CD4-positive, CD25-positive, alpha-beta regulatory T cell (primary cell): ENCODE measurements at regions not wholly inside any gene's neighbourhood (a gene's known extent, or its start where the extent isn't known, plus 50 kb on each side); places are given as distances from the start of the nearest gene placed in this dataset.
A peak's percentile ranks its signal among the peaks of the same experiment; 100 is the strongest.

Experiments used
- ATAC-seq, 2 donors: fragments of 150-1000 bp; cut with Tn5 transposase; one replicate each; pipeline ENCODE4 v1.10.0; 2021; ENCODE audit warnings: low read depth in 2 of 2, moderate number of reproducible peaks in 2 of 2, moderate library complexity in 1 of 2
- DNase-seq, 3 donors: peaks; one replicate each; pipeline versions ENCODE4 v3.0.0 to v3.0.0-alpha.2; 2012 to 2022; ENCODE audit warnings: mixed read lengths in 1 of 3
- H3K27ac ChIP-seq: one replicate; pipeline ENCODE4 v1.7.0; 2013; ENCODE audit warnings: mild to moderate bottlenecking, low read length; ENCODE audit not compliant: insufficient read depth, poor library complexity, severe bottlenecking
- H3K27me3 ChIP-seq: one replicate; pipeline ENCODE4 v1.7.0; 2013; ENCODE audit warnings: low read length; ENCODE audit not compliant: control insufficient read depth, insufficient read depth
- H3K36me3 ChIP-seq: one replicate; pipeline ENCODE4 v1.7.0; 2013; ENCODE audit warnings: mild to moderate bottlenecking, low read length, moderate library complexity; ENCODE audit not compliant: control insufficient read depth, insufficient read depth
- H3K4me1 ChIP-seq: 2 replicates; pipeline ENCODE4 v1.7.0; 2013; ENCODE audit warnings: mild to moderate bottlenecking, low read length; ENCODE audit not compliant: insufficient read depth, control insufficient read depth, poor library complexity, severe bottlenecking
- H3K4me3 ChIP-seq: one replicate; pipeline ENCODE4 v1.7.0; 2013; ENCODE audit warnings: low read depth, mild to moderate bottlenecking, low read length, moderate library complexity
- H3K9me3 ChIP-seq, 2 experiments: 1 replicate in 1 of 2; 2 replicates in 1 of 2; pipeline ENCODE4 v1.7.0; 2013; ENCODE audit warnings: low read length in 2 of 2, mild to moderate bottlenecking in 1 of 2, moderate library complexity in 1 of 2; ENCODE audit not compliant: control insufficient read depth in 2 of 2
- H3K27ac Mint-ChIP-seq, 3 donors: one replicate each; pipeline ENCODE4 v1.8.0; 2020 to 2022; ENCODE audit warnings: mild to moderate bottlenecking in 3 of 3, mixed read lengths in 3 of 3, moderate library complexity in 2 of 3
- H3K27me3 Mint-ChIP-seq: one replicate; pipeline ENCODE4 v1.8.0; 2022; ENCODE audit warnings: mild to moderate bottlenecking, mixed read lengths
- H3K36me3 Mint-ChIP-seq: one replicate; pipeline ENCODE4 v1.8.0; 2020; ENCODE audit warnings: mixed read lengths
- H3K4me1 Mint-ChIP-seq, 4 donors: one replicate each; pipeline ENCODE4 v1.8.0; 2020 to 2022; ENCODE audit warnings: mixed read lengths in 4 of 4, mild to moderate bottlenecking in 1 of 4
- H3K4me3 Mint-ChIP-seq, 4 donors: one replicate each; pipeline ENCODE4 v1.8.0; 2020 to 2022; ENCODE audit warnings: mild to moderate bottlenecking in 4 of 4, mixed read lengths in 4 of 4, moderate library complexity in 3 of 4
- H3K9me3 Mint-ChIP-seq, 7 donors: one replicate each; pipeline ENCODE4 v1.8.0; 2020 to 2022; ENCODE audit warnings: mixed read lengths in 7 of 7, mild to moderate bottlenecking in 3 of 7, moderate library complexity in 2 of 7

GRCh38 chr9:90457386-90458190 lies 185.0 kb downstream of the DIRAS2 start:
- Histone ChIP-seq H3K36me3 (no peaks in the 10 kb centered on the region), H3K27me3 (peaks cover 2% of the 10 kb centered on the region), H3K4me3 (no peak overlapping the region), H3K9me3 (no peaks in the 10 kb centered on the region), H3K27ac (no peak overlapping the region), H3K4me1 (no peaks in the 10 kb centered on the region)
- Mint-ChIP-seq H3K27ac (peak overlapping the region in 1 of 3 donors; percentile 64), H3K4me3 (no peak overlapping the region), H3K27me3 (no peaks in the 10 kb centered on the region), H3K9me3 (peaks cover 0 to 1% (median 0%) of the 10 kb centered on the region in 7 donors), H3K4me1 (no peaks in the 10 kb centered on the region), H3K36me3 (no peaks in the 10 kb centered on the region)
- no peak for DNase-seq
- no peak for ATAC-seq

GRCh38 chr9:90458485-90458884 lies 184.1 kb downstream of the DIRAS2 start:
- H3K36me3 Mint-ChIP-seq: no peaks in the 10 kb centered on the region
- Histone ChIP-seq H3K9me3 (no peaks in the 10 kb centered on the region), H3K27ac (no peak overlapping the region), H3K4me3 (no peak overlapping the region), H3K36me3 (no peaks in the 10 kb centered on the region), H3K27me3 (peaks cover 2% of the 10 kb centered on the region), H3K4me1 (no peaks in the 10 kb centered on the region)
- ATAC-seq (no peak), DNase-seq (no peak)
- H3K9me3 Mint-ChIP-seq: peaks cover 0 to 1% (median 0%) of the 10 kb centered on the region in 7 donors
- H3K27ac Mint-ChIP-seq: no peak overlapping the region
- no peaks in the 10 kb centered on the region for H3K4me1 Mint-ChIP-seq
- no peak overlapping the region for H3K4me3 Mint-ChIP-seq
- H3K27me3 Mint-ChIP-seq: no peaks in the 10 kb centered on the region

- Mint-ChIP-seq H3K36me3 (no peaks in the 10 kb centered on the region), H3K27me3 (no peaks in the 10 kb centered on the region), H3K9me3 (peaks cover 0 to 1% (median 0%) of the 10 kb centered on the region in 7 donors), H3K27ac (no peak overlapping the region), H3K4me3 (no peak overlapping the region), H3K4me1 (no peaks in the 10 kb centered on the region)
- Histone ChIP-seq H3K27ac (no peak overlapping the region), H3K4me1 (no peaks in the 10 kb centered on the region), H3K4me3 (no peak overlapping the region), H3K9me3 (no peaks in the 10 kb centered on the region), H3K36me3 (no peaks in the 10 kb centered on the region), H3K27me3 (peaks cover 2% of the 10 kb centered on the region)
- ATAC-seq (no peak), DNase-seq (no peak)
These were observed 183.3 kb downstream of the DIRAS2 start for GRCh38 chr9:90459321-90459720.

- Mint-ChIP-seq H3K27me3 (no peaks in the 10 kb centered on the region), H3K9me3 (peaks cover 0 to 1% (median 0%) of the 10 kb centered on the region in 7 donors), H3K4me3 (no peak overlapping the region), H3K4me1 (no peaks in the 10 kb centered on the region), H3K27ac (no peak overlapping the region), H3K36me3 (no peaks in the 10 kb centered on the region)
- no peak for DNase-seq
- Histone ChIP-seq H3K4me1 (no peaks in the 10 kb centered on the region), H3K9me3 (no peaks in the 10 kb centered on the region), H3K27ac (no peak overlapping the region), H3K36me3 (no peaks in the 10 kb centered on the region), H3K27me3 (peaks cover 2% of the 10 kb centered on the region), H3K4me3 (no peak overlapping the region)
- no peak for ATAC-seq
These were observed 182.4 kb downstream of the DIRAS2 start for GRCh38 chr9:90460220-90460619.

- H3K4me1 ChIP-seq: no peaks in the 10 kb centered on the region
- no peak overlapping the region for H3K4me3 ChIP-seq
- no peaks in the 10 kb centered on the region for H3K36me3 ChIP-seq
- DNase-seq: no peak
- no peaks in the 10 kb centered on the region for H3K4me1 Mint-ChIP-seq
- ATAC-seq: no peak
- H3K9me3 Mint-ChIP-seq: peaks cover 0 to 3% (median 0%) of the 10 kb centered on the region in 7 donors
- H3K27me3 Mint-ChIP-seq: no peaks in the 10 kb centered on the region
- no peak overlapping the region for H3K4me3 Mint-ChIP-seq
- H3K27ac Mint-ChIP-seq: no peak overlapping the region
- peaks cover 2% of the 10 kb centered on the region for H3K27me3 ChIP-seq
- no peaks in the 10 kb centered on the region for H3K36me3 Mint-ChIP-seq
- H3K9me3 ChIP-seq: no peaks in the 10 kb centered on the region
- no peak overlapping the region for H3K27ac ChIP-seq
These were observed 177.6 kb downstream of the DIRAS2 start for GRCh38 chr9:90464978-90465377.

GRCh38 chr9:90466441-90466840 lies 176.2 kb downstream of the DIRAS2 start:
- no peaks in the 10 kb centered on the region for H3K36me3 ChIP-seq
- ATAC-seq (no peak), DNase-seq (no peak)
- H3K4me1 Mint-ChIP-seq: no peaks in the 10 kb centered on the region
- H3K4me3 ChIP-seq: no peak overlapping the region
- H3K27ac Mint-ChIP-seq: no peak overlapping the region
- no peaks in the 10 kb centered on the region for H3K36me3 Mint-ChIP-seq
- H3K4me1 ChIP-seq: no peaks in the 10 kb centered on the region
- H3K27ac ChIP-seq: no peak overlapping the region
- peaks cover 0 to 3% (median 0%) of the 10 kb centered on the region in 7 donors for H3K9me3 Mint-ChIP-seq
- no peaks in the 10 kb centered on the region for H3K27me3 Mint-ChIP-seq
- peaks cover under 1% of the 10 kb centered on the region for H3K27me3 ChIP-seq
- H3K9me3 ChIP-seq: no peaks in the 10 kb centered on the region
- no peak overlapping the region for H3K4me3 Mint-ChIP-seq

- Histone ChIP-seq H3K36me3 (no peaks in the 10 kb centered on the region), H3K9me3 (no peaks in the 10 kb centered on the region), H3K4me3 (no peak overlapping the region), H3K27me3 (no peaks in the 10 kb centered on the region), H3K4me1 (no peaks in the 10 kb centered on the region), H3K27ac (no peak overlapping the region)
- no peak overlapping the region for H3K4me3 Mint-ChIP-seq
- peaks cover 0 to 4% (median 0%) of the 10 kb centered on the region in 7 donors for H3K9me3 Mint-ChIP-seq
- peaks cover 4% of the 10 kb centered on the region for H3K27me3 Mint-ChIP-seq
- no peaks in the 10 kb centered on the region for H3K4me1 Mint-ChIP-seq
- no peak for ATAC-seq
- DNase-seq: no peak
- no peak overlapping the region for H3K27ac Mint-ChIP-seq
- no peaks in the 10 kb centered on the region for H3K36me3 Mint-ChIP-seq
These were observed 173.2 kb downstream of the DIRAS2 start for GRCh38 chr9:90469435-90469834.

GRCh38 chr9:90469865-90470387 lies 172.7 kb downstream of the DIRAS2 start:
- Histone ChIP-seq H3K27ac (no peak overlapping the region), H3K36me3 (no peaks in the 10 kb centered on the region), H3K9me3 (no peaks in the 10 kb centered on the region), H3K4me3 (no peak overlapping the region), H3K27me3 (no peaks in the 10 kb centered on the region), H3K4me1 (no peaks in the 10 kb centered on the region)
- Mint-ChIP-seq H3K36me3 (no peaks in the 10 kb centered on the region), H3K9me3 (peaks cover 0 to 4% (median 0%) of the 10 kb centered on the region in 7 donors), H3K4me1 (no peaks in the 10 kb centered on the region), H3K4me3 (no peak overlapping the region), H3K27me3 (peaks cover 4% of the 10 kb centered on the region), H3K27ac (no peak overlapping the region)
- no peak for DNase-seq
- ATAC-seq: no peak
